ENCODE measurements at regions not wholly inside any gene's neighbourhood (a gene's known extent, or its start where the extent isn't known, plus 50 kb on each side); places are given as distances from the start of the nearest gene placed in this dataset.
"Not testable (repeated sequence)": the region's sequence is repeated elsewhere in the genome, so short reads cannot be mapped to it uniquely, and the experiment has no call there.

GRCh38 chr9:62871765-62872164, 1681.9 kb downstream of the SPATA31A7 start:
- not testable (repeated sequence) for TF ChIP-seq CTCF (IDR thresholded peaks at IDR 0.05 in 4 of 5, conservative IDR thresholded peaks at IDR 0.05 in 1 of 5); POLR2A (IDR thresholded peaks at IDR 0.05)

All from gastrocnemius medialis (tissue), 4 donors.